ENCODE measurements at regions not wholly inside any gene's neighbourhood (a gene's known extent, or its start where the extent isn't known, plus 50 kb on each side); places are given as distances from the start of the nearest gene placed in this dataset.

- TF ChIP-seq CTCF (IDR thresholded peaks at IDR 0.05) (no peak), POLR2AphosphoS5 (IDR thresholded peaks at IDR 0.05) (no peak)
These were observed 512.3 kb upstream of the PCDH9 start for GRCh38 chr13:67742478-67742877.

Measured in transverse colon (tissue), 4 donors.